ENCODE measurements at regions not wholly inside any gene's neighbourhood (a gene's known extent, or its start where the extent isn't known, plus 50 kb on each side); places are given as distances from the start of the nearest gene placed in this dataset.

DNA sequence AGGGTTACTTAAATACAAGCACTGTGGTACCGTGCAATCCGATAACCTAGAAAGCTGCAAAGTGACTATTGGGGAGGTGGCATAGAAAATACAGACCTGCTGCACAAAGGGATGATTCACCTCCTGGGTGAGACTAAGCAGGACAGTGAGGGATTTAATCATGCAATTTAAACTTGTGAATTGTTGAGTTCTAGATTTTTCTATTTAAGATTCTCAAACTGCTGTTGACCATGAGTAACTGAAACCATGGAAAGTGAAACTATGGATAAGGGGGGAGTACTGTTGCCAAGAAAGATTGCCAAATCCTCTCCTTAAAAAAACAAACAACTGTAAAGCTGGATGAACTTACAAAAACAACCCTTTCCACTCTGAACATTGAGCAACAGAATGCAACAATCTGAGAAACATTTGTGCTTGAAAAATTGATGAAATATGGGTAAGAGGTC, 61.5 kb upstream of the NUDT12 start:
- intact Hi-C loops (cut with micrococcal nuclease) = no loop called here
- no peak overlapping the region for H3K56ac ChIP-seq (ENCODE audit: extremely low read depth, insufficient read depth, low read length)
- no peaks in the 10 kb centered on the region for H3K4me1 ChIP-seq (ENCODE audit: control insufficient read depth, insufficient read depth, low read length)
- no CpG with 5 or more reads among the region's 2 CpGs for WGBS, 2 experiments (ENCODE audit: extremely low coverage in 2 of 2, insufficient read length in 1 of 2)
- DNase-seq (peak; percentile 78), ATAC-seq (ENCODE audit: low read depth) (peak; percentile 65)
- H2AK5ac ChIP-seq (ENCODE audit: low read depth, low read length) = no peak overlapping the region
- in situ Hi-C loops (cut with MboI; ENCODE audit: low sequenced_read_pairs) = no loop called here
- H3K9ac ChIP-seq (ENCODE audit: low read depth, low read length) = no peak overlapping the region
- H2BK5ac ChIP-seq (ENCODE audit: low read depth, low read length, poor library complexity, severe bottlenecking) = no peak overlapping the region
- TF ChIP-seq CHD1 (IDR thresholded peaks at IDR 0.05; ENCODE audit: low read depth, low read length) (no peak), POLR2A (IDR thresholded peaks at IDR 0.05; ENCODE audit: low read depth, low read length) (no peak), RAD21 (IDR thresholded peaks at IDR 0.05; ENCODE audit: low read length) (no peak), SMC3 (IDR thresholded peaks at IDR 0.05; ENCODE audit: low read depth, low read length) (no peak), MAFK (IDR thresholded peaks at IDR 0.05; ENCODE audit: low read depth, low read length) (no peak), CEBPB (IDR thresholded peaks at IDR 0.05; ENCODE audit: low read depth, low read length) (peak; percentile 85), NFE2L2 (IDR thresholded peaks at IDR 0.05; ENCODE audit: low read depth, low read length) (no peak)
- no peak overlapping the region for H3K4ac ChIP-seq (ENCODE audit: low read depth, low read length)
- no peak overlapping the region for H2BK15ac ChIP-seq (ENCODE audit: low read depth, low read length)
- ChIA-PET POLR2A (ENCODE audit: unreplicated experiment) (no interaction called here), CTCF (interaction anchor here (0.6 kb wide), 1 partner anchor 341 kb away, joined by 3 read pairs; no protein-coding TSS in a partner anchor)
- H3K23ac ChIP-seq (ENCODE audit: low read depth, low read length) = no peak overlapping the region
- H3K4me2 ChIP-seq (ENCODE audit: low read depth, low read length) = peak overlapping the region; percentile 76
- H4K91ac ChIP-seq (ENCODE audit: insufficient read depth, low read depth, low read length) = no peak overlapping the region
- H3K4me3 ChIP-seq (ENCODE audit: insufficient read depth, low read depth, low read length) = no peak overlapping the region
- H2AFZ ChIP-seq (replicated peaks; ENCODE audit: low read length, poor library complexity) = no peak overlapping the region
- no peak overlapping the region for H4K5ac ChIP-seq (ENCODE audit: low read depth, low read length)
- no peak overlapping the region for H3K18ac ChIP-seq (ENCODE audit: low read depth, low read length)
- no peaks in the 10 kb centered on the region for H3K9me1 ChIP-seq (ENCODE audit: insufficient read depth, low read length)
- BruUV-seq (replicated peaks) = no TSS peak
- H2AK9ac ChIP-seq (replicated peaks; ENCODE audit: low read depth, low read length, poor library complexity) = no peak overlapping the region
- H4K20me1 ChIP-seq (ENCODE audit: insufficient read depth, low read length) = no peaks in the 10 kb centered on the region
- H3K27ac ChIP-seq (ENCODE audit: insufficient read depth, low read length) = no peak overlapping the region
- dilution Hi-C loops (cut with HindIII; ENCODE audit: low sequenced_read_pairs, unreplicated experiment) = no loop called here
- H2BK120ac ChIP-seq (ENCODE audit: low read depth, low read length) = no peak overlapping the region
- H2BK20ac ChIP-seq (ENCODE audit: low read depth, low read length) = no peak overlapping the region
- H3K27me3 ChIP-seq (ENCODE audit: control insufficient read depth, insufficient read depth, low read length) = no peaks in the 10 kb centered on the region
- H3K79me1 ChIP-seq (ENCODE audit: low read depth in 1 of 2, low read length in 2 of 2) = no peaks in the 10 kb centered on the region
- H4K8ac ChIP-seq (ENCODE audit: low read depth in 2 of 2, low read length in 2 of 2) = no peak overlapping the region
- no peaks in the 10 kb centered on the region for H3K36me3 ChIP-seq (ENCODE audit: control insufficient read depth, insufficient read depth, low read length)
- H3K9me3 ChIP-seq (ENCODE audit: control insufficient read depth, insufficient read depth, low read length) = no peaks in the 10 kb centered on the region
- H3K14ac ChIP-seq (replicated peaks; ENCODE audit: low read depth, low read length) = no peak overlapping the region

Data from IMR-90 (cell line).